Immature natural killer cell (primary cell): ENCODE measurements at regions not wholly inside any gene's neighbourhood (a gene's known extent, or its start where the extent isn't known, plus 50 kb on each side); places are given as distances from the start of the nearest gene placed in this dataset.

Experiments
- DNase-seq, 3 donors: peaks; one replicate each; pipeline ENCODE4 v3.0.0; 2022; ENCODE audit warnings: mixed read lengths in 1 of 3
- H3K27ac Mint-ChIP-seq, 6 donors: one replicate each; pipeline ENCODE4 v1.8.0; 2020; ENCODE audit warnings: mixed read lengths in 6 of 6, mild to moderate bottlenecking in 5 of 6, inconsistent platforms in 4 of 6, moderate library complexity in 3 of 6
- H3K27me3 Mint-ChIP-seq, 3 donors: one replicate each; pipeline ENCODE4 v1.8.0; 2020 to 2021; ENCODE audit warnings: low read depth in 3 of 3, mild to moderate bottlenecking in 3 of 3, mixed read lengths in 3 of 3, moderate library complexity in 3 of 3, inconsistent platforms in 1 of 3
- H3K36me3 Mint-ChIP-seq, 3 donors: one replicate each; pipeline ENCODE4 v1.8.0; 2020; ENCODE audit warnings: mixed read lengths in 3 of 3, inconsistent platforms in 2 of 3, mild to moderate bottlenecking in 2 of 3
- H3K4me1 Mint-ChIP-seq, 2 donors: one replicate each; pipeline ENCODE4 v1.8.0; 2020; ENCODE audit warnings: inconsistent platforms in 2 of 2, mild to moderate bottlenecking in 2 of 2, mixed read lengths in 2 of 2, moderate library complexity in 1 of 2
- H3K4me3 Mint-ChIP-seq, 5 donors: one replicate each; pipeline ENCODE4 v1.8.0; 2020; ENCODE audit warnings: mild to moderate bottlenecking in 5 of 5, mixed read lengths in 5 of 5, inconsistent platforms in 3 of 5, moderate library complexity in 3 of 5
- H3K9me3 Mint-ChIP-seq, 6 donors: one replicate each; pipeline ENCODE4 v1.8.0; 2020; ENCODE audit warnings: mild to moderate bottlenecking in 6 of 6, mixed read lengths in 6 of 6, inconsistent platforms in 4 of 6, moderate library complexity in 3 of 6

- no peaks in the 10 kb centered on the region for H3K36me3 Mint-ChIP-seq
- H3K4me1 Mint-ChIP-seq: peaks cover 7% of the 10 kb centered on the region in 2 donors
- no peak for DNase-seq
- no peak overlapping the region for H3K4me3 Mint-ChIP-seq
- no peak overlapping the region for H3K27ac Mint-ChIP-seq
- no peaks in the 10 kb centered on the region for H3K9me3 Mint-ChIP-seq
- H3K27me3 Mint-ChIP-seq: peaks cover 0 to 11% (median 0%) of the 10 kb centered on the region in 3 donors
Observed at GRCh38 chr9:91483835-91484234, 60.2 kb upstream of the NFIL3 start.

GRCh38 chr9:91483189-91483691, 59.6 kb upstream of the NFIL3 start:
- Mint-ChIP-seq H3K36me3 (no peaks in the 10 kb centered on the region), H3K4me3 (no peak overlapping the region), H3K27ac (no peak overlapping the region), H3K27me3 (peaks cover 0 to 11% (median 2%) of the 10 kb centered on the region in 3 donors), H3K4me1 (peaks cover 7% of the 10 kb centered on the region in 2 donors), H3K9me3 (no peaks in the 10 kb centered on the region)
- no peak for DNase-seq

GRCh38 chr9:91481972-91482371, 58.3 kb upstream of the NFIL3 start:
- Mint-ChIP-seq H3K27me3 (peaks cover 2 to 13% (median 2%) of the 10 kb centered on the region in 3 donors), H3K4me3 (no peak overlapping the region), H3K36me3 (no peaks in the 10 kb centered on the region), H3K4me1 (peaks cover 7% of the 10 kb centered on the region in 2 donors), H3K9me3 (no peaks in the 10 kb centered on the region), H3K27ac (no peak overlapping the region)
- no peak for DNase-seq

GRCh38 chr9:91477106-91477505, 53.5 kb upstream of the NFIL3 start:
- Mint-ChIP-seq H3K9me3 (peaks cover 0 to 4% (median 0%) of the 10 kb centered on the region in 6 donors), H3K36me3 (peaks cover 0 to 3% (median 0%) of the 10 kb centered on the region in 3 donors), H3K4me3 (no peak overlapping the region), H3K27me3 (peaks cover 2 to 12% (median 3%) of the 10 kb centered on the region in 3 donors), H3K27ac (no peak overlapping the region), H3K4me1 (peaks cover 3% of the 10 kb centered on the region in 2 donors)
- no peak for DNase-seq

GRCh38 chr9:91474656-91475055, 51.0 kb upstream of the NFIL3 start:
- H3K9me3 Mint-ChIP-seq: peaks cover 0 to 6% (median 2%) of the 10 kb centered on the region in 6 donors
- no peak overlapping the region for H3K4me3 Mint-ChIP-seq
- no peak overlapping the region for H3K27ac Mint-ChIP-seq
- H3K4me1 Mint-ChIP-seq: no peaks in the 10 kb centered on the region
- H3K36me3 Mint-ChIP-seq: peaks cover 0 to 4% (median 3%) of the 10 kb centered on the region in 3 donors
- no peak for DNase-seq
- peaks cover 2 to 13% (median 3%) of the 10 kb centered on the region in 3 donors for H3K27me3 Mint-ChIP-seq
